Adrenal gland (tissue), 9 donors: ENCODE measurements at regions not wholly inside any gene's neighbourhood (a gene's known extent, or its start where the extent isn't known, plus 50 kb on each side); places are given as distances from the start of the nearest gene placed in this dataset.

Source experiments
- DNase-seq, 7 donors: peaks; one replicate each; pipeline ENCODE4 v3.0.0-alpha.2; 2019 to 2020
- H3K27ac ChIP-seq, 5 donors: fragments of 200-600 bp; sonication (generic) in 4 of 5; 1 replicate in 3 of 5; 2 replicates in 2 of 5; pipeline versions ENCODE4 v1.5.1 to v1.8.0; 2016 to 2020; ENCODE audit warnings: mild to moderate bottlenecking in 1 of 5
- H3K27me3 ChIP-seq: fragments of 200-600 bp; 2 replicates; pipeline ENCODE4 v1.8.0; 2021
- H3K36me3 ChIP-seq, 2 donors: fragments of 200-600 bp; replicated peaks in 1 of 2; 1 replicate in 1 of 2; 2 replicates in 1 of 2; pipeline versions ENCODE4 v1.5.1 to v1.8.0; 2018 to 2022
- H3K4me1 ChIP-seq, 2 donors: fragments of 200-600 bp; replicated peaks in 1 of 2; 1 replicate in 1 of 2; 2 replicates in 1 of 2; pipeline versions ENCODE4 v1.5.1 to v1.8.0; 2018 to 2021
- H3K4me3 ChIP-seq, 4 donors: fragments of 200-600 bp; sonication (generic) in 3 of 4; one replicate each; pipeline ENCODE4 v1.5.1; 2016 to 2018
- H3K9me3 ChIP-seq, 3 donors: fragments of 200-600 bp; sonication (generic) in 1 of 3; replicated peaks in 1 of 3; 1 replicate in 2 of 3; 2 replicates in 1 of 3; pipeline versions ENCODE4 v1.5.1 to v1.8.0; 2016 to 2021
- CTCF ChIP-seq, 6 experiments: fragments of 450-650 bp in 4 of 6; fragments of 200-600 bp in 2 of 6; sonication (generic) in 1 of 6; IDR thresholded peaks; 1 replicate in 5 of 6; 2 replicates in 1 of 6; pipeline versions ENCODE4 v1.5.1 to v1.8.0; 2016 to 2021; ENCODE audit warnings: antibody characterized with exemption in 6 of 6, mild to moderate bottlenecking in 2 of 6, moderate library complexity in 1 of 6
- POLR2A ChIP-seq, 2 donors: fragments of 450-650 bp; IDR thresholded peaks; one replicate each; pipeline ENCODE4 v1.6.1; 2017; ENCODE audit warnings: antibody characterized with exemption in 2 of 2, mild to moderate bottlenecking in 2 of 2, moderate library complexity in 1 of 2
- WGBS, 4 donors: extraction: QIAGEN DNeasy Blood & Tissue Kit in 2 of 4; methylation state at CpG; one replicate each; pipeline versions ENCODE4 v1.1.5 to v1.1.7; 2013 to 2017; 5-methylcytosine and 5-hydroxymethylcytosine counted together
- intact Hi-C, 2 donors: fragments of 100-400 bp; cut with DNase I; formaldehyde crosslinking; loops; one replicate each; pipeline versions ENCODE4 v1.14.1 to v1.15.0; 2022 to 2023
- donor health status: healthy with polysubstance abuse.
- donor health status: Bipolar disorder and iron deficiency.
- donor health status: DM: yes; HTN: yes; CAD: no.
- donor health status: DM: no; HTN: no; CAD: no.
- donor health status: DM: no; HTN: no; CAD: no.

- no peaks in the 10 kb centered on the region for H3K36me3 ChIP-seq
- DNase-seq, result no peak
- no peak for TF ChIP-seq CTCF (IDR thresholded peaks at IDR 0.05)
- no peak for TF ChIP-seq POLR2A (IDR thresholded peaks at IDR 0.05)
- H3K27me3 ChIP-seq, result no peaks in the 10 kb centered on the region
- H3K4me3 ChIP-seq, result no peak overlapping the region
- intact Hi-C loops, result no loop called here
- WGBS, 4 donors, result 85 to 93% (median 92%) methylated on average over 1 of the region's 1 CpG
- no peaks in the 10 kb centered on the region for H3K4me1 ChIP-seq
- no peak overlapping the region for H3K27ac ChIP-seq
- no peaks in the 10 kb centered on the region for H3K9me3 ChIP-seq
Observed at GRCh38 chr13:50581586-50582196, 261.8 kb downstream of the DLEU7 start.

GRCh38 chr13:50584856-50585580 lies 258.5 kb downstream of the DLEU7 start:
- intact Hi-C loops, result no loop called here
- Histone ChIP-seq H3K9me3 (no peaks in the 10 kb centered on the region), H3K27ac (no peak overlapping the region), H3K36me3 (no peaks in the 10 kb centered on the region), H3K27me3 (no peaks in the 10 kb centered on the region), H3K4me1 (peaks cover 7 to 9% of the 10 kb centered on the region in 2 donors), H3K4me3 (no peak overlapping the region)
- TF ChIP-seq POLR2A (IDR thresholded peaks at IDR 0.05) (no peak), CTCF (IDR thresholded peaks at IDR 0.05) (no peak)
- WGBS, 4 donors, result 77 to 85% (median 83%) methylated on average over 10 of the region's 10 CpGs
- no peak for DNase-seq

GRCh38 chr13:50585674-50586413 lies 257.6 kb downstream of the DLEU7 start:
- no peaks in the 10 kb centered on the region for H3K27me3 ChIP-seq
- H3K9me3 ChIP-seq, result no peaks in the 10 kb centered on the region
- peaks cover 7 to 9% of the 10 kb centered on the region in 2 donors for H3K4me1 ChIP-seq
- no peak overlapping the region for H3K4me3 ChIP-seq
- H3K36me3 ChIP-seq, result no peaks in the 10 kb centered on the region
- no peak for DNase-seq
- intact Hi-C loops, result no loop called here
- 74 to 77% (median 75%) methylated on average over 6 of the region's 6 CpGs for WGBS, 4 donors
- TF ChIP-seq CTCF (IDR thresholded peaks at IDR 0.05), result no peak
- TF ChIP-seq POLR2A (IDR thresholded peaks at IDR 0.05), result no peak
- no peak overlapping the region for H3K27ac ChIP-seq

- WGBS, 4 donors, result 75 to 82% (median 81%) methylated on average over 8 of the region's 8 CpGs
- intact Hi-C loops, result no loop called here
- Histone ChIP-seq H3K36me3 (no peaks in the 10 kb centered on the region), H3K4me3 (no peak overlapping the region), H3K27ac (no peak overlapping the region), H3K9me3 (no peaks in the 10 kb centered on the region), H3K4me1 (peaks cover 7 to 9% of the 10 kb centered on the region in 2 donors), H3K27me3 (no peaks in the 10 kb centered on the region)
- TF ChIP-seq POLR2A (IDR thresholded peaks at IDR 0.05), result no peak
- no peak for TF ChIP-seq CTCF (IDR thresholded peaks at IDR 0.05)
- DNase-seq, result no peak
Observed at GRCh38 chr13:50586414-50587083, 256.9 kb downstream of the DLEU7 start.
